ENCODE measurements at regions not wholly inside any gene's neighbourhood (a gene's known extent, or its start where the extent isn't known, plus 50 kb on each side); places are given as distances from the start of the nearest gene placed in this dataset.

DNA sequence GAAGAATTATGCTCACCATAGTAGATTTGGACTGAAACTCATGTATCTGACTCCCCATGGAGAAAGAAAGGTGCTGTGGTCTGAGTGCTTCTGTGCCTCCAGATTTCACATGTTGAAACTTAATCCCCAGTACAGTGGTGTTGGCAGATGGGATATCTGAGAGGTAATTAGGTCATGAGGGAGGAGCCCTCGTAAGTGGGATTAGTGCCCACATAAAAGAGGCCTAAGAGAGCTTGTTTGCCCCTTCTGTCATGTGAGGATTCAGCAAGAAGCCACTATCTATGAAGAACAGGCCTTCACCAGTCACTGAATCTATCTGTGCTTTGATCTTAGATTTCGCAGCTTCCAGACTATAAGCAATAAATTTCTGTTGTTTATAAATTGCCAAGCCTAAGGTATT, 150.1 kb downstream of the PLPP3 start:
- CTCF ChIA-PET: no interaction called here
- no peak overlapping the region for H3K27ac Mint-ChIP-seq
- H3K27me3 Mint-ChIP-seq: no peaks in the 10 kb centered on the region
- no peaks in the 10 kb centered on the region for H3K4me1 Mint-ChIP-seq
- H3K36me3 Mint-ChIP-seq: no peaks in the 10 kb centered on the region
- no peak overlapping the region for H3K4me3 Mint-ChIP-seq
- DNase-seq: no peak
- no peaks in the 10 kb centered on the region for H3K9me3 Mint-ChIP-seq

DNA sequence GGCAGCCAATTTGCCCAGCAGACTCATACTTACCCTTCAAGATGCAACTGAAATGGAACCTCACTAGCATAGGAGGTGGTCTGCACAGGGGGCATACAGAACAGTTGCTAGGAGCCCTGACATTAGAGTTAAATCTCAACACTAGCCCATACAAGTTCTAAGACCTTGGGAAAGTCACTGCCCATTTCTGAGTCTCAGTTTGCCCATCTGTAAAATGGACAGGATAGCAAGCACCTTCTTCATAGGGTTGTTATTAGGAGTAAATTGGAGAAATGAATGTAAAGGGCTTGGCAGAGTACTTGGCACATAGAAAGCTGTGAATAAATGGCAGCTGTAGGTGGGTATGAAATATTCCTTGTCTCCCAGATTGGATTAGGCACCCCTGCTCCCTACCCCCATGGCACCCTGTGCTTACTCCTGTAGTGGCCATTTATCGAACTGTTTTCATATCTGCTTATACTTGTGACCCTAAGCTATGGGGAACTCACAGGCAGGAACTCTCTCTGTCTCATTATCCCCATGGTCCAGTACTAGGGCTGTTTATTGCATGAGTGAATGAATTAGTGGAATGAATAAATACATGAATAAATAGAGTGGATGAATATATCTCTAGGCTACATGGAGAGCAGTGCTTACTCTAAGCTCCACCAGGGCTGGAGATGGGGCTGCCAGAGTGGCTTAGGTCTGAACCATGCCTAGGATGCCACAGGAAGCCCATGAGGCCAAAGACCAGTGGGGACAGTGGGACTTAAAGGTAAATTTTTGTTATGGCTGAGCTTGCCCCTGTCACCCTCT, 152.6 kb downstream of the PLPP3 start:
- Mint-ChIP-seq H3K9me3 (no peaks in the 10 kb centered on the region), H3K4me3 (no peak overlapping the region), H3K4me1 (no peaks in the 10 kb centered on the region), H3K27me3 (no peaks in the 10 kb centered on the region), H3K36me3 (no peaks in the 10 kb centered on the region), H3K27ac (no peak overlapping the region)
- no peak for DNase-seq
- CTCF ChIA-PET: no interaction called here

DNA sequence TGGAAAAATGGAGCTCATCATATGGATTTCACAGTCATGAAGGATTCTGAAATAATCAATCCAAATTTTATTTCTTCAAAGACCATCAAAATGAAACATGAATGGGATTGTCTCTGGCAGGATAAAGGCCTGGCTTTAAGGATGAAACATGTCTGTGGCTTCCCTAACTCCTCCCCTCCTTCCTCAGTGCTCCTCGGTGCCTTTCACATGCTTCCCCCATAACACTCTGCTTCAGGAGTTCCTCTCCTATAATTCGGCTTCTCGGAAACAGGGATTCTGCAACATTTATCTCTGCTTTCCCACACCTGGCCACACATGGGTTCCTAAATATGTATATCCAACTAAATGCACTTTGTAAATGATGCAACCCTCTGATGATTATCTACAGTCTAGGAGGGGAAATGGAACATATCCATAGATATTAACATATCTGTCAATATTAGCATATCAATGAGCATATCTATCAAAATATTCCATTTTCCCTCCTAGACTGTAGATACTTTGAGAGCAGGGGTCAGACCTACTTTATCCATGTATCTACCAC, 153.8 kb downstream of the PLPP3 start:
- H3K4me3 Mint-ChIP-seq: no peak overlapping the region
- no peaks in the 10 kb centered on the region for H3K4me1 Mint-ChIP-seq
- CTCF ChIA-PET: no interaction called here
- H3K36me3 Mint-ChIP-seq: no peaks in the 10 kb centered on the region
- no peak for DNase-seq
- no peaks in the 10 kb centered on the region for H3K9me3 Mint-ChIP-seq
- no peaks in the 10 kb centered on the region for H3K27me3 Mint-ChIP-seq
- H3K27ac Mint-ChIP-seq: no peak overlapping the region

DNA sequence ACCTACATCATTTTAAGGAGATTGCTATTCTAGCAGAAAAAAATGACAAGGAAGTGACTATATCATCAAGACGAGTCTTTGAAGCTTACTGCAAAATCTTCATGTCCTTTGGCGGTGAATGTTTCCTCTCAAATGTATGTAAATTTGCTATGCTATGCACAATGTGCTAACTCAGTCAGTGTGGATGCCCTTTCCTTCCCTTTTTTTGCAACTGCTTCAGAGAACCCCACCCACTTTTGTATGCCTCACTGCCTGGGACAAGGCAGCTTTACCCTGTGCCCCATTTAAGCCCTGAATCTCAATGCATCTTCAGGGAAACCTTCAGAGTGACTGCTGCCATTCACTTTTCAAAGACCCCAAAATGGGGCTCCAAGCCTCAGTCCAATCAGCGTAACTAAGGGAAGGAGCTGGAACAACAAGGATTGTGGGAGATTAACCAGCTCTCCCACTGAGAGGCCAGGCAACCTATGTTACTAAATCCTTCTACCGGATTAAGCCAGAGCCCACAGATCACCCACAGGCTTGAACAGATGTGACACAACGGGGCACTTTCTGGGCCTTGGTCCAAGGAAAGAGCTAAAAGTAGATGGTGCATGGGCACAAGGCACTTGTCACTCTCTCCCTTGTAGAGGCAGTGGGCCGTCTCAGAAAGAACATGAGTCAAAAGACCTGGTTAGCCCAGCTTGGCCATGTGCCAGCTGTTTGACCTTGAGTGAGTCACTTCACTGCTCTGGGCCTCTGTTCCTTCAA, 154.4 kb downstream of the PLPP3 start:
- no peaks in the 10 kb centered on the region for H3K36me3 Mint-ChIP-seq
- no peak overlapping the region for H3K27ac Mint-ChIP-seq
- H3K4me3 Mint-ChIP-seq: no peak overlapping the region
- CTCF ChIA-PET: no interaction called here
- no peaks in the 10 kb centered on the region for H3K9me3 Mint-ChIP-seq
- no peak for DNase-seq
- no peaks in the 10 kb centered on the region for H3K27me3 Mint-ChIP-seq
- no peaks in the 10 kb centered on the region for H3K4me1 Mint-ChIP-seq

DNA sequence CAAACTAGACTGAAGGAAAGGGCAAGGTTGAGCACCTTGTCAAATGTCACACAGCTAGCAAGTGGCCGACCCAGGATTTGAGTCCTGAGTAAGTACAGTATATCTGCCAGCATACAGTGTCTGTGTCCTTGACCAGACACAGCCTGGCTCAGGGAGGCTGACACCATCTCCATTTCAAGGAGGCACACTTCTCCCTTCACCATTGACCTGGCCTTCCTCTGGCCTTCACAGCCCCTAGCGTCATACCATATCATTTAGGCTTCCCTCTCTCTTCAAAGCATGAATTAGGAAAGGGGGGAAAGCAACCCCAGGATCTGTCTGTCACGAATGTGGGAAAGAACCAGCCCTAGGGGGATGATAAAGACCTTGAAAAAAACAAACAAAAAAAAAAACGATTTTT, 155.6 kb downstream of the PLPP3 start:
- Mint-ChIP-seq H3K27me3 (no peaks in the 10 kb centered on the region), H3K36me3 (no peaks in the 10 kb centered on the region), H3K4me3 (no peak overlapping the region), H3K9me3 (no peaks in the 10 kb centered on the region), H3K27ac (no peak overlapping the region), H3K4me1 (no peaks in the 10 kb centered on the region)
- DNase-seq: no peak
- CTCF ChIA-PET: no interaction called here

DNA sequence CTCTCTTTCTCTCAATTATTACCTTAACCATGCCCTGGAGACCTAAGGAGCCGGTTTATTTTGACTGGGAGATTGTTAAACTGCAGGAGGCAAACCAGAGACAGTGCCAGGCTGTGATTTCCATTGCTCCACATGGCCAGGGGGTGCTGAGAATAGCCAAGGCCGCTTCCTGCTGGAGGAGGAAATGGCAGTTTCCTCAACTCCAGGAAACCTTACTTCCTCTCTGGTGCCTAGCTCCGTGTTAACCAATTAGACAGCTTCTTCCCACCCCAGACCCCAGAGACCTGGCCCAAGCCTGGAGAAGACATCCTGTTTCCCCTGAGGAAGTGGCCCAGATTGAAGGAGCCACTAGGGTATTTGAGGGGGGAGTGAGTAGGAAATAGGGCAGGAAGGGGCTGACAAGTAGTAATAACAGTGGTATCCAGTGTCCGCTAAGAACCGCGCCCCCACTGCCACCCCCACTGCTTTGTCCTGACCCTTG, 161.2 kb downstream of the PLPP3 start:
- Mint-ChIP-seq H3K36me3 (no peaks in the 10 kb centered on the region), H3K4me1 (no peaks in the 10 kb centered on the region), H3K27me3 (no peaks in the 10 kb centered on the region), H3K9me3 (no peaks in the 10 kb centered on the region), H3K27ac (no peak overlapping the region), H3K4me3 (no peak overlapping the region)
- no peak for DNase-seq
- CTCF ChIA-PET: no interaction called here

DNA sequence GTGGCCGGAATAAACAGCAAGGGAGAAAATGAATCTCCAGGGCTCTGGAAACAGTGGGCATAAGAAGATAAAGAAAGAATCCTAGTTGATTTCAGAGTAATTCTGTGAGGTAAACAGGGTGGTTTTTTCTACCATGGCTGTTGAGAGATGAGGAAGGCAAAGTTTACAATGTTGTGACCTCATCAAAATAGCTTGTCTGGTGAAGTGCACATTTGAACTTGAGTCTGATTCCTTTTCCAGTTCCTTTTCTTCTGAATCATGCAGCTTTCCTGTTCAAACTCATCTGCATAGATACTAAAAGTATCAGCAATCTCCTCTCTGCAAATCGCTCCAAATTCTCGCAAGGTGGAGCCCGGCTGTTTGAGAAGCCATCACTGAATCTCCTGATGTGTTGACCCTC, 161.7 kb downstream of the PLPP3 start:
- DNase-seq: no peak
- Mint-ChIP-seq H3K4me1 (no peaks in the 10 kb centered on the region), H3K4me3 (no peak overlapping the region), H3K27ac (no peak overlapping the region), H3K9me3 (no peaks in the 10 kb centered on the region), H3K27me3 (no peaks in the 10 kb centered on the region), H3K36me3 (no peaks in the 10 kb centered on the region)
- CTCF ChIA-PET: no interaction called here

DNA sequence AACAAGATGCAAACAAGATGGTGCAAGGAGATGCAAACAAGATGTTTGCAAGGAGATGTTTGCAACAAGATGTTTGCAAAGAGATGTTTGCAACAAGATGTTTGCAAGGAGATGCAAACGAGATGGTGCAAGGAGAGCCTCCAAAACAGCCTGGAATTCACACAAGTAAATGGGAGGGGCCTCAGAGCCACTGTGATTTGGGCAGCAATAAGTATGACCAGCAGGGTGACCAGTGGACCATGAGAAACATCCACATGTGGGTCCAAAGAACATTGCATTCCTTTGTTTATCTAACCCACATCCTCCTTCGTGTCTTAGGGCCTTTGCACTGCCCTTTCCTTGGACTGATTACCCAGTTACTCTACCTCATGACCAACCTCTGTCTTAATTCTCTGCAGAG, 162.9 kb downstream of the PLPP3 start:
- Mint-ChIP-seq H3K9me3 (no peaks in the 10 kb centered on the region), H3K4me1 (no peaks in the 10 kb centered on the region), H3K27ac (no peak overlapping the region), H3K36me3 (no peaks in the 10 kb centered on the region), H3K4me3 (no peak overlapping the region), H3K27me3 (no peaks in the 10 kb centered on the region)
- CTCF ChIA-PET: no interaction called here
- no peak for DNase-seq

DNA sequence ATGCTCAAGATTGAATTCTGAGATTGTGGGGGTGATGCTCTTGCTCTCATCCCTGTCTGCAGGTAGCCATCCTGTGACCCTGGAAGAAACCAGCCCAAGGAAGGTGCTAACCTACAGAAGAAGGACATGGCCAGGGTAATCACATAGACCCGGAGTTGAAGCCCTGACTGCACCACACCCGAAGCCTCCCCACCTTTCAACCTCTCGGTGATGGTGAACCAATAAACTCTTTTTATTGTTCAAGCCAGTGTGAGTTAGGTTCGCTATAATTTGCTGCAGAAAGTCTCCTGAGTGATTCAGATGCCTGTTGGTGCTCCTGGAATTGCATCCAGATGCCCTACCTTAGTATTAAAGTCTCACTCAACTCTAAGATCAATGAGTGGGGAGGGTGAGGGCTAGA, 163.6 kb downstream of the PLPP3 start:
- no peaks in the 10 kb centered on the region for H3K9me3 Mint-ChIP-seq
- DNase-seq: no peak
- CTCF ChIA-PET: no interaction called here
- no peaks in the 10 kb centered on the region for H3K4me1 Mint-ChIP-seq
- H3K27ac Mint-ChIP-seq: no peak overlapping the region
- no peak overlapping the region for H3K4me3 Mint-ChIP-seq
- no peaks in the 10 kb centered on the region for H3K36me3 Mint-ChIP-seq
- no peaks in the 10 kb centered on the region for H3K27me3 Mint-ChIP-seq

DNA sequence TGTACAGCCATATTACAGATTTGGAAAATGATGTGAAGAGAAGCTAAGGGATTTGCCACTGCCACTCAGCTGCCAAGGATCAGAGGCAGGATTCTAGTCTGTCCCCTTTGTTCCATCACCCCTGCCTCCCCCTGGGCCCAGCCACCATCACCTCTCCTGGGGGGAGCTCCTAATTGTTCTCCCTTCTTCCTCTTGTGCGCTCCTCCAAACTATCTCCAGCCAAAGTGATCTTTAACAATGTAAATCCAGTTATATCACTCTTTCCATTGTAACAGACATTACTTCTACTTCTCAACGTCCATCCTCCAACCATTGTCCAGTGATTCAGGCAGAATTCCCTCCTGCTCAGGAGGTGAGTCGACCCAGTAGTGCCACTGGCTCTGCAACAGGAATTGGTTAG, 164.1 kb downstream of the PLPP3 start:
- CTCF ChIA-PET: no interaction called here
- no peak overlapping the region for H3K4me3 Mint-ChIP-seq

DNA sequence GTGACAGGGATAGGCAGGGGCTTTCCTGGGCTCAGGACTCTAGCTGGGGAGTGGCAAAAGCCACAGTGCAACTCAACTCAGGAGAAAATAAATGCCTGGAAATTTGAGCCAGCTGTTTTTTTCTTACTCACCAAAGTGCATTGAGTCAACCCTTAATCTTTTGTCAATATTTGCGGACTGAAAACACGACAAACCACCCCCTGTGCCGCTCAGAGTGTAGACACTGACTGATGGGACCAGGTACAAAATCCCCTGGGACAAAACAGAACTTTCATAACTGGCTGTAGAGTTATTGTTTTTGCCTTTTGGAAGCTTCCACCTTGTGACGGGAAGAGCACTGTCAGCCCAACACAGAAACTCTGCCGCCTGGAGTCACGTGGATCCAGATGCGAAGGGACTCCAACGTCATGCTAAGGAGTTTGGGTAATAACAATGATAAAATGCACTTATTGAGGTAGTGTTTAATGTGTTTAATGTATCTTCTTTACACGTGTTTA, 164.6 kb downstream of the PLPP3 start:
- Mint-ChIP-seq H3K36me3 (no peaks in the 10 kb centered on the region), H3K4me1 (no peaks in the 10 kb centered on the region), H3K27me3 (no peaks in the 10 kb centered on the region), H3K27ac (no peak overlapping the region), H3K4me3 (no peak overlapping the region), H3K9me3 (no peaks in the 10 kb centered on the region)
- DNase-seq: no peak
- CTCF ChIA-PET: no interaction called here

More for the DNA sequence above, 164.1 kb downstream of the PLPP3 start:
- no peak for DNase-seq
- Mint-ChIP-seq H3K9me3 (no peaks in the 10 kb centered on the region), H3K36me3 (no peaks in the 10 kb centered on the region), H3K27me3 (no peaks in the 10 kb centered on the region), H3K27ac (no peak overlapping the region), H3K4me1 (no peaks in the 10 kb centered on the region)

DNA sequence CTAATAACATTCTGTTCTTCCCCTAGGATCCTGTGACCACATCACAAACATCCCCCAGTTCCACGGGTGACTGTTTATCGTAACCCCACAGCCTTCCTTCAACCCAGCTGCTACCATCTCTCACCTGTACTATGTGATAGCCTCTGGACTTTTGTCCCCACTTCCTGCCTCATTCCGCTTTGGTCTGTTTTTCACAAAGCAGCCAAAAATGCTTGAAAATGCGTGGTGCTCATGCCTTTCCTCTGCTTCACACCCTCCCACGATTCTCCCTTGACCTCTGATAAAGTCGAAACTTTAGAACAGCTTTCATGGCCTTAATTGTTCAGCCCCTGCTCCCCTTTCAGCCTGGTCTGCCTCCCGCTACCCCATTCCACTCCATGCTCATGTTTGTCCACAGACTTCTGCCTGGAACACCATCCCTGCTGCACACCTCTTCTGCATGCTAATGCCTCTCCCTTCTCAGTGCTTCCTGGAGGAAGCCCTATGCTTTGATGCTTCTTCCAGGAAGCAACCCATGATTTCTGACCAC, 165.6 kb downstream of the PLPP3 start:
- Mint-ChIP-seq H3K4me3 (no peak overlapping the region), H3K27me3 (no peaks in the 10 kb centered on the region), H3K4me1 (no peaks in the 10 kb centered on the region), H3K9me3 (no peaks in the 10 kb centered on the region), H3K36me3 (no peaks in the 10 kb centered on the region), H3K27ac (no peak overlapping the region)
- no peak for DNase-seq
- CTCF ChIA-PET: no interaction called here

DNA sequence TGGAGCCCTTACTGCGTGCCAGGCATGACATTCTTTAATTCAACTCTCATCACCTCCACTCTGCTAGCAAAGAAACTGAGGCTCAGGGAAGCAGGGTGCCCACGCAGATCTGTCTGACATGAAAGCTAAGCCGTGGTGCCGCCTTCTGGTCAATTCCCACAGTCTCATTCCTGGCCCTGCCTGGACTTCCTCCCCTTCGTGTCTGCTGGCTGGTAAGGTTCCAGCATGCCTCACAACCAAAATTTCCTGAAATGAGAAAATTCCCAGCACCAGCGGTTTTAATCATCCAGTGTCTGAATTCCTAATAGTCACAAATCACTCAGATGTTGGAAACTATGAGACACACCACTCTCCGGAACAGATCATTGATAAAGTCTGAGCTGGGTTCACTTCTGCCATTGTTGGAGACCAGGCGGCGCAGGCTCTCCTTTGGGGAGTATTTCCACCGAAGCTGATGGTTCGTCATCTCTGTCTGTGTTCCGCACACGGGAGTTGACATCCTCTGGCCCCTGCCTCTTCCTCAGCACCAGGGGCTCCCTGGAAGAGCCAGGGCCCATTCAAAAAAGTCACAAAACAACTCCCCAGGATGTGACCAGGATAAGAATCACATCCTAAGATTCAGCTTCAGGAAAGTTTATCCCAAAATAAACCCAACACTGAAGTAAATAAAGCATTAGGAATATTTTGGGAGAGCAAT, 167.7 kb downstream of the PLPP3 start:
- no peaks in the 10 kb centered on the region for H3K36me3 Mint-ChIP-seq
- no peak overlapping the region for H3K27ac Mint-ChIP-seq
- DNase-seq: no peak
- H3K27me3 Mint-ChIP-seq: no peaks in the 10 kb centered on the region
- no peaks in the 10 kb centered on the region for H3K9me3 Mint-ChIP-seq
- H3K4me3 Mint-ChIP-seq: no peak overlapping the region
- CTCF ChIA-PET: interaction anchor here (1.5 kb wide), 1 partner anchor 173 kb away, joined by 3 read pairs; no protein-coding TSS in a partner anchor
- no peaks in the 10 kb centered on the region for H3K4me1 Mint-ChIP-seq

DNA sequence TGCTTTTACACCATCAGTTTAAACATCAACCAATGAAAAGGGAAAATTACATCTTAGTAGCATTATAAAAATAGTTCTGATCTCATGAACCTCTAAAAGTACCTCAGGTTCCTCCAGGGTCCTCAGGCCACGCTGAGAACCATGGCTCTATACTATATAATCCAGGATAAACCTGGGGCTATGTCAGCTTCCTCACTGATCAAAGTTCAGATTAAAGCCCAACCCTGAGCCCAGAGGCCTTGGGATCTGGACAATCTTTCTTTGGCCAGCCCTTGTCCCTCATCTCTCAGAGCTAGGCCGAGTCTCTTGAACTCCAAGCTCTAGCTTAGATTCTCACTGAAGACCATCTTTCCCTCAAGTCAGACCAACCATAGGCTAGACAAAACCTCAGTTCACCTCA, 168.3 kb downstream of the PLPP3 start:
- Mint-ChIP-seq H3K4me1 (no peaks in the 10 kb centered on the region), H3K36me3 (no peaks in the 10 kb centered on the region), H3K9me3 (no peaks in the 10 kb centered on the region), H3K27me3 (no peaks in the 10 kb centered on the region), H3K27ac (no peak overlapping the region), H3K4me3 (no peak overlapping the region)
- CTCF ChIA-PET: interaction anchor here (1.5 kb wide), 1 partner anchor 173 kb away, joined by 3 read pairs; no protein-coding TSS in a partner anchor
- DNase-seq: no peak
